ENCODE measurements at regions not wholly inside any gene's neighbourhood (a gene's known extent, or its start where the extent isn't known, plus 50 kb on each side); places are given as distances from the start of the nearest gene placed in this dataset.

GRCh38 chrX:131778269-131779218 lies 234.7 kb downstream of the OR13H1 start:
- no peak for DNase-seq (ENCODE audit: low read depth in 2 of 2)

GRCh38 chrX:131779306-131779705 lies 235.4 kb downstream of the OR13H1 start:
- DNase-seq (ENCODE audit: low read depth in 2 of 2), result no peak

- no peak for DNase-seq (ENCODE audit: low read depth in 2 of 2)
Measured at GRCh38 chrX:131779741-131780140, 235.9 kb downstream of the OR13H1 start.

GRCh38 chrX:131782646-131783045 lies 238.8 kb downstream of the OR13H1 start:
- no peak for DNase-seq (ENCODE audit: low read depth in 2 of 2)

GRCh38 chrX:131783555-131784308 lies 239.4 kb upstream of the STK26 start:
- peak in 1 of 2 donors; percentile 35 for DNase-seq (ENCODE audit: low read depth in 2 of 2)

GRCh38 chrX:131789664-131790063 lies 233.4 kb upstream of the STK26 start:
- no peak for DNase-seq (ENCODE audit: low read depth in 2 of 2)

- no peak for DNase-seq (ENCODE audit: low read depth in 2 of 2)
Measured at GRCh38 chrX:131791608-131792355, 231.3 kb upstream of the STK26 start.

- peak in 1 of 2 donors; percentile 71 for DNase-seq (ENCODE audit: low read depth in 2 of 2)
Measured at GRCh38 chrX:131792356-131792749, 230.7 kb upstream of the STK26 start.

GRCh38 chrX:131792789-131793462 lies 230.2 kb upstream of the STK26 start:
- peak in 1 of 2 donors; percentile 72 for DNase-seq (ENCODE audit: low read depth in 2 of 2)

- DNase-seq (ENCODE audit: low read depth in 2 of 2), result no peak
Measured at GRCh38 chrX:131795442-131796229, 227.5 kb upstream of the STK26 start.

GRCh38 chrX:131801066-131801465 lies 222.0 kb upstream of the STK26 start:
- no peak for DNase-seq (ENCODE audit: low read depth in 2 of 2)

GRCh38 chrX:131801911-131802310 lies 221.2 kb upstream of the STK26 start:
- DNase-seq (ENCODE audit: low read depth in 2 of 2), result no peak

GRCh38 chrX:131802836-131803626 lies 220.1 kb upstream of the STK26 start:
- peak in 1 of 2 donors; percentile 42 for DNase-seq (ENCODE audit: low read depth in 2 of 2)

GRCh38 chrX:131812847-131813825 lies 210.0 kb upstream of the STK26 start:
- peak; percentile 38 to 69 for DNase-seq (ENCODE audit: low read depth in 2 of 2)

GRCh38 chrX:131816551-131817136 lies 206.5 kb upstream of the STK26 start:
- no peak for DNase-seq (ENCODE audit: low read depth in 2 of 2)

GRCh38 chrX:131818297-131818936 lies 204.7 kb upstream of the STK26 start:
- DNase-seq (ENCODE audit: low read depth in 2 of 2), result no peak

GRCh38 chrX:131821945-131822622 lies 201.0 kb upstream of the STK26 start:
- peak in 1 of 2 donors; percentile 45 for DNase-seq (ENCODE audit: low read depth in 2 of 2)
